Prostate gland (tissue), 2 donors: ENCODE measurements at regions not wholly inside any gene's neighbourhood (a gene's known extent, or its start where the extent isn't known, plus 50 kb on each side); places are given as distances from the start of the nearest gene placed in this dataset.
"Not testable (repeated sequence)": the region's sequence is repeated elsewhere in the genome, so short reads cannot be mapped to it uniquely, and the experiment has no call there.

Experiments
- POLR2A ChIP-seq: fragments of 450-650 bp; IDR thresholded peaks from one replicate; pipeline ENCODE4 v1.6.1; 2016; ENCODE audit warnings: antibody characterized with exemption, mild to moderate bottlenecking
- POLR2AphosphoS5 ChIP-seq: sonication (generic); formaldehyde crosslinking; IDR thresholded peaks from one replicate; pipeline ENCODE4 v1.6.1; 2017; ENCODE audit warnings: antibody characterized with exemption
- TF ChIP-seq, protein P1 (sequence below), 4 experiments: fragments of 200-600 bp in 2 of 4; fragments of 450-650 bp in 2 of 4; sonication (generic) in 2 of 4; IDR thresholded peaks; 1 replicate in 3 of 4; 2 replicates in 1 of 4; pipeline ENCODE4 v1.5.1; 2016 to 2019; ENCODE audit warnings: antibody characterized with exemption in 4 of 4, mild to moderate bottlenecking in 2 of 4, moderate library complexity in 2 of 4

DNA sequence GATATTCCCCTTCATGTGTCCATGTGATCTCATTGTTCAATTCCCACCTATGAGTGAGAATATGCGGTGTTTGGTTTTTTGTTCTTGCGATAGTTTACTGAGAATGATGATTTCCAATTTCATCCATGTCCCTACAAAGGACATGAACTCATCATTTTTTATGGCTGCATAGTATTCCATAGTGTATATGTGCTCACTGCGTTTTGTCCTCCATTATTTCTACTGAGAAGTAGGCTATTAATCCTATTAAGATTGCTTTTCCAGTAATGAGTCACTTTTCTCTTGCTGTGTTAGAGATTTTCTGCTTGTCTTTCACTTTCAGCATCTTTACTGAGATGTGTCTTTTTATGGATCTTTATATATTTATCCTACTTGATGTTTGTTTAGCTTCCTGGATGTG is 492.1 kb downstream of the SUCLG1 start:
- TF ChIP-seq, protein P1, sequence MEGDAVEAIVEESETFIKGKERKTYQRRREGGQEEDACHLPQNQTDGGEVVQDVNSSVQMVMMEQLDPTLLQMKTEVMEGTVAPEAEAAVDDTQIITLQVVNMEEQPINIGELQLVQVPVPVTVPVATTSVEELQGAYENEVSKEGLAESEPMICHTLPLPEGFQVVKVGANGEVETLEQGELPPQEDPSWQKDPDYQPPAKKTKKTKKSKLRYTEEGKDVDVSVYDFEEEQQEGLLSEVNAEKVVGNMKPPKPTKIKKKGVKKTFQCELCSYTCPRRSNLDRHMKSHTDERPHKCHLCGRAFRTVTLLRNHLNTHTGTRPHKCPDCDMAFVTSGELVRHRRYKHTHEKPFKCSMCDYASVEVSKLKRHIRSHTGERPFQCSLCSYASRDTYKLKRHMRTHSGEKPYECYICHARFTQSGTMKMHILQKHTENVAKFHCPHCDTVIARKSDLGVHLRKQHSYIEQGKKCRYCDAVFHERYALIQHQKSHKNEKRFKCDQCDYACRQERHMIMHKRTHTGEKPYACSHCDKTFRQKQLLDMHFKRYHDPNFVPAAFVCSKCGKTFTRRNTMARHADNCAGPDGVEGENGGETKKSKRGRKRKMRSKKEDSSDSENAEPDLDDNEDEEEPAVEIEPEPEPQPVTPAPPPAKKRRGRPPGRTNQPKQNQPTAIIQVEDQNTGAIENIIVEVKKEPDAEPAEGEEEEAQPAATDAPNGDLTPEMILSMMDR (IDR thresholded peaks at IDR 0.05) = not testable (repeated sequence)
- TF ChIP-seq POLR2A, POLR2AphosphoS5: not testable (repeated sequence)
